ENCODE measurements at regions not wholly inside any gene's neighbourhood (a gene's known extent, or its start where the extent isn't known, plus 50 kb on each side); places are given as distances from the start of the nearest gene placed in this dataset.

GRCh38 chr20:39412091-39412490 lies 449.9 kb downstream of the DHX35 start:
- no peaks in the 10 kb centered on the region for H3K36me3 ChIP-seq (replicated peaks in 1 of 2; ENCODE audit: insufficient read depth in 1 of 2, low read depth in 2 of 2)
- intact Hi-C loops (cut with DNase I): no loop called here
- H3K27me3 ChIP-seq: no peaks in the 10 kb centered on the region
- H3K4me3 ChIP-seq: no peak overlapping the region
- ATAC-seq (no peak), DNase-seq (no peak)
- TF ChIP-seq POLR2A (IDR thresholded peaks at IDR 0.05): no peak
- TF ChIP-seq CTCF (IDR thresholded peaks at IDR 0.05): no peak
- no peaks in the 10 kb centered on the region for H3K9me3 ChIP-seq
- no peak overlapping the region for H3K27ac ChIP-seq
- H3K4me1 ChIP-seq: no peaks in the 10 kb centered on the region

- no peaks in the 10 kb centered on the region for H3K9me3 ChIP-seq
- H3K4me1 ChIP-seq: no peaks in the 10 kb centered on the region
- H3K36me3 ChIP-seq (replicated peaks in 1 of 2; ENCODE audit: insufficient read depth in 1 of 2, low read depth in 2 of 2): no peaks in the 10 kb centered on the region
- intact Hi-C loops (cut with DNase I): no loop called here
- ATAC-seq: no peak
- DNase-seq: no peak
- H3K4me3 ChIP-seq: no peak overlapping the region
- no peak for TF ChIP-seq CTCF (IDR thresholded peaks at IDR 0.05)
- no peak for TF ChIP-seq POLR2A (IDR thresholded peaks at IDR 0.05)
- no peak overlapping the region for H3K27ac ChIP-seq
- H3K27me3 ChIP-seq: no peaks in the 10 kb centered on the region
These were observed 437.3 kb downstream of the DHX35 start for GRCh38 chr20:39399463-39399862.

- Histone ChIP-seq H3K9me3 (no peaks in the 10 kb centered on the region), H3K36me3 (replicated peaks in 1 of 2; ENCODE audit: insufficient read depth in 1 of 2, low read depth in 2 of 2) (no peaks in the 10 kb centered on the region), H3K27me3 (no peaks in the 10 kb centered on the region), H3K4me1 (no peaks in the 10 kb centered on the region), H3K27ac (no peak overlapping the region), H3K4me3 (no peak overlapping the region)
- intact Hi-C loops (cut with DNase I): no loop called here
- TF ChIP-seq CTCF (IDR thresholded peaks at IDR 0.05): no peak
- no peak for TF ChIP-seq POLR2A (IDR thresholded peaks at IDR 0.05)
- no peak for ATAC-seq
- DNase-seq: no peak
- WGBS, 2 donors: 38 to 67% methylated on average over 2 of the region's 2 CpGs
These were observed 436.5 kb downstream of the DHX35 start for GRCh38 chr20:39398656-39399055.

- Histone ChIP-seq H3K9me3 (no peaks in the 10 kb centered on the region), H3K4me3 (no peak overlapping the region), H3K27ac (no peak overlapping the region), H3K36me3 (replicated peaks in 1 of 2; ENCODE audit: insufficient read depth in 1 of 2, low read depth in 2 of 2) (no peaks in the 10 kb centered on the region), H3K4me1 (no peaks in the 10 kb centered on the region), H3K27me3 (no peaks in the 10 kb centered on the region)
- TF ChIP-seq CTCF (IDR thresholded peaks at IDR 0.05) (no peak), POLR2A (IDR thresholded peaks at IDR 0.05) (no peak)
- WGBS, 2 donors: 78 to 96% methylated on average over 2 of the region's 2 CpGs
- no peak for DNase-seq
- intact Hi-C loops (cut with DNase I): no loop called here
- ATAC-seq: no peak
These were observed 435.5 kb downstream of the DHX35 start for GRCh38 chr20:39397646-39398045.

- intact Hi-C loops (cut with DNase I): no loop called here
- DNase-seq (no peak), ATAC-seq (no peak)
- Histone ChIP-seq H3K27me3 (no peaks in the 10 kb centered on the region), H3K27ac (no peak overlapping the region), H3K36me3 (replicated peaks in 1 of 2; ENCODE audit: insufficient read depth in 1 of 2, low read depth in 2 of 2) (no peaks in the 10 kb centered on the region), H3K9me3 (no peaks in the 10 kb centered on the region), H3K4me1 (no peaks in the 10 kb centered on the region), H3K4me3 (no peak overlapping the region)
- 58 to 74% methylated on average over 9 of the region's 9 CpGs for WGBS, 2 donors
- TF ChIP-seq POLR2A (IDR thresholded peaks at IDR 0.05) (no peak), CTCF (IDR thresholded peaks at IDR 0.05) (no peak)
These were observed 433.5 kb downstream of the DHX35 start for GRCh38 chr20:39395478-39396291.

All from body of pancreas (tissue), 4 donors.